Body of pancreas (tissue), 4 donors: ENCODE measurements at regions not wholly inside any gene's neighbourhood (a gene's known extent, or its start where the extent isn't known, plus 50 kb on each side); places are given as distances from the start of the nearest gene placed in this dataset.

Experiments used
- CTCF ChIP-seq, 7 experiments: fragments of 450-650 bp in 4 of 7; fragments of 200-600 bp in 3 of 7; sonication (generic) in 3 of 7; IDR thresholded peaks; one replicate each; pipeline ENCODE4 v1.5.1; 2016 to 2019; ENCODE audit warnings: antibody characterized with exemption in 7 of 7
- POLR2A ChIP-seq, 3 donors: fragments of 450-650 bp; IDR thresholded peaks; one replicate each; pipeline ENCODE4 v1.6.1; 2016; ENCODE audit warnings: antibody characterized with exemption in 3 of 3, mild to moderate bottlenecking in 2 of 3

- TF ChIP-seq CTCF (IDR thresholded peaks at IDR 0.05) (no peak), POLR2A (IDR thresholded peaks at IDR 0.05) (no peak)
Observed at GRCh38 chr1:20429296-20429695, 56.7 kb downstream of the CAMK2N1 start.
